K562 (cell line): ENCODE measurements at regions not wholly inside any gene's neighbourhood (a gene's known extent, or its start where the extent isn't known, plus 50 kb on each side); places are given as distances from the start of the nearest gene placed in this dataset.

Experiments
- ADNP ChIP-seq: fragments of 200-800 bp; sonication (Bioruptor generic); IDR thresholded peaks from 2 replicates; pipeline ENCODE4 v1.6.1; 2016; ENCODE audit warnings: missing genetic modification characterization, missing compliant biosample characterization
- BCOR ChIP-seq: fragments of 450-650 bp; IDR thresholded peaks from 2 replicates; pipeline ENCODE4 v1.6.1; 2016
- CBFA2T2 ChIP-seq: fragments of 450-650 bp; conservative IDR thresholded peaks from 2 replicates; pipeline ENCODE4 v1.6.1; 2017; ENCODE audit warnings: mild to moderate bottlenecking
- CREB5 ChIP-seq: fragments of 250-450 bp; sonication (Bioruptor Pico); IDR thresholded peaks from 2 replicates; pipeline ENCODE4 v1.5.0; 2020; ENCODE audit warnings: mild to moderate bottlenecking
- ELF2 ChIP-seq: fragments of 250-450 bp; sonication (Bioruptor Pico); IDR thresholded peaks from 2 replicates; pipeline ENCODE4 v1.5.0; 2021; ENCODE audit warnings: mild to moderate bottlenecking
- ELF4 ChIP-seq: fragments of 450-650 bp; formaldehyde crosslinking; IDR thresholded peaks from 2 replicates; pipeline ENCODE4 v1.4.0; 2022; ENCODE audit warnings: missing genetic modification characterization
- ETS1 ChIP-seq: conservative IDR thresholded peaks from 2 replicates; pipeline ENCODE4 v1.6.1; 2011; ENCODE audit warnings: low read depth, mild to moderate bottlenecking, low read length; ENCODE audit not compliant: control insufficient read depth
- FOXA3 ChIP-seq, 2 experiments: fragments of 450-650 bp in 1 of 2; sonication (generic) in 1 of 2; formaldehyde crosslinking; IDR thresholded peaks in 1 of 2; conservative IDR thresholded peaks in 1 of 2; 2 replicates each; pipeline versions ENCODE4 v1.4.0 to v1.8.0; 2020 to 2022; ENCODE audit warnings: mild to moderate bottlenecking in 2 of 2, missing genetic modification reagents in 1 of 2
- FOXK2 ChIP-seq, 2 experiments: fragments of 450-650 bp; IDR thresholded peaks in 1 of 2; conservative IDR thresholded peaks in 1 of 2; 2 replicates each; pipeline ENCODE4 v1.6.1; 2016; ENCODE audit warnings: low read depth in 2 of 2, mild to moderate bottlenecking in 1 of 2
- FOXM1 ChIP-seq, 2 experiments: fragments of 450-650 bp in 1 of 2; sonication (generic) in 1 of 2; formaldehyde crosslinking in 1 of 2; IDR thresholded peaks; 2 replicates each; pipeline versions ENCODE4 v1.6.1 to v1.9.0; 2017 to 2022; ENCODE audit warnings: low read depth in 2 of 2, mild to moderate bottlenecking in 2 of 2, missing genetic modification reagents in 1 of 2, moderate library complexity in 1 of 2
- LEF1 ChIP-seq: fragments of 450-650 bp; IDR thresholded peaks from 2 replicates; pipeline ENCODE4 v1.6.1; 2016; ENCODE audit warnings: mild to moderate bottlenecking
- MEIS2 ChIP-seq: fragments of 450-650 bp; IDR thresholded peaks from 2 replicates; pipeline ENCODE4 v1.6.1; 2014; ENCODE audit warnings: mild to moderate bottlenecking; ENCODE audit not compliant: partially characterized antibody
- NELFE ChIP-seq: IDR thresholded peaks from 2 replicates; pipeline ENCODE4 v1.6.1; 2011; ENCODE audit warnings: mild to moderate bottlenecking; ENCODE audit not compliant: insufficient read depth, insufficient read length
- NONO ChIP-seq, 2 experiments: fragments of 200-400 bp in 1 of 2; fragments of 450-650 bp in 1 of 2; formaldehyde crosslinking in 1 of 2; IDR thresholded peaks; 2 replicates each; pipeline ENCODE4 v1.6.1; 2017; ENCODE audit warnings: low read depth in 2 of 2, mild to moderate bottlenecking in 2 of 2, moderate library complexity in 2 of 2, low read length in 1 of 2
- SMARCE1 ChIP-seq: fragments of 450-650 bp; IDR thresholded peaks from 2 replicates; pipeline ENCODE4 v1.7.1; 2016; ENCODE audit warnings: mild to moderate bottlenecking
- SRSF9 ChIP-seq: fragments of 200-400 bp; formaldehyde crosslinking; IDR thresholded peaks from 2 replicates; pipeline ENCODE4 v1.6.1; 2017; ENCODE audit warnings: low read depth, low read length, borderline replicate concordance
- TEAD2 ChIP-seq: fragments of 450-650 bp; IDR thresholded peaks from 2 replicates; pipeline ENCODE4 v1.6.1; 2016; ENCODE audit warnings: missing genetic modification characterization, control low read depth, missing compliant biosample characterization
- ZFX ChIP-seq: sonication (generic); formaldehyde crosslinking; IDR thresholded peaks from 2 replicates; pipeline ENCODE4 v1.8.0; 2022; ENCODE audit warnings: mild to moderate bottlenecking, missing genetic modification reagents, moderate library complexity
- ZKSCAN1 ChIP-seq: fragments of 150-350 bp; IDR thresholded peaks from 2 replicates; pipeline ENCODE4 v1.6.1; 2016; ENCODE audit warnings: low read depth, low read length
- ZNF174 ChIP-seq: fragments of 250-450 bp; sonication (Bioruptor Pico); IDR thresholded peaks from 2 replicates; pipeline ENCODE4 v1.4.0; 2020; ENCODE audit warnings: mild to moderate bottlenecking
- ZNF282 ChIP-seq: sonication (generic); formaldehyde crosslinking; IDR thresholded peaks from 2 replicates; pipeline ENCODE4 v1.8.1; 2023; ENCODE audit warnings: missing genetic modification reagents
- ZNF740 ChIP-seq, 3 experiments: fragments of 200-800 bp in 1 of 3; sonication (Bioruptor generic) in 1 of 3; sonication (generic) in 1 of 3; formaldehyde crosslinking in 1 of 3; IDR thresholded peaks; 2 replicates each; pipeline versions ENCODE4 v1.6.1 to v1.8.0; 2016 to 2022; ENCODE audit warnings: mild to moderate bottlenecking in 2 of 3, missing compliant biosample characterization in 2 of 3, missing genetic modification characterization in 2 of 3, missing genetic modification reagents in 1 of 3
- TF ChIP-seq, protein P1 (sequence below): fragments of 250-450 bp; sonication (Bioruptor Pico); IDR thresholded peaks from 2 replicates; pipeline ENCODE4 v1.8.0; 2022; ENCODE audit warnings: moderate library complexity, mild to moderate bottlenecking, inconsistent platforms
- TF ChIP-seq, protein P2 (sequence below), 2 experiments: fragments of 250-450 bp in 1 of 2; fragments of 450-650 bp in 1 of 2; sonication (Bioruptor Pico) in 1 of 2; IDR thresholded peaks; 2 replicates each; pipeline versions ENCODE4 v1.6.1 to v1.8.0; 2016 to 2021; ENCODE audit warnings: mild to moderate bottlenecking in 2 of 2, moderate library complexity in 2 of 2, missing compliant biosample characterization in 1 of 2, missing genetic modification characterization in 1 of 2

DNA sequence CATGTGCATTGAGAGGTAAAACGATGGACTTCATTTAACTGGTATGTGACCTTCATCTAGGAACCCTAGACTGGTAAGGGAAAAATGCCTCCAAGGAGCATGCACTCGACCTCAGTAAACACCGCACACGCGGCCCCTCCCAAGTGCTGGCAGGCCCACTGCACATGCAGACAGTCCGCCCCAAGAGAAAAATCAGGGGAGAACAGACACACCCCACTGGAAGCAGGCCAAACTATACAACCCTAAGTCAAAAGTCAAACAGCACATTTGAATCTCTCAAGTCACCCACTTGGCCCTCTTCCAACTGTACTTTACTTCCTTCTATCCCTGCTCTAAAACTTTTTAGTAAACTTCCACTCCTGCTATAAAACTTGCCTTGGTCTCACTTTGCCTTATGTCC, 250.1 kb upstream of the HES1 start (continued):
- TF ChIP-seq CREB5 (CRISPR knock-in tag) (no peak), ZKSCAN1 (no peak), FOXA3 (CRISPR knock-in tag; conservative IDR thresholded peaks at IDR 0.05 in 1 of 2, IDR thresholded peaks at IDR 0.05 in 1 of 2) (peak in 1 of 2 experiments; percentile 55; a peak in 2 of 4 replicates), ADNP (tag) (0 out of 2 replicates have a peak, but pooled peaks have one; percentile 3), ZNF174 (no peak), LEF1 (0 out of 2 replicates have a peak, but pooled peaks have one; percentile 13), ELF2 (CRISPR knock-in tag) (no peak), FOXM1 (IDR thresholded peaks at IDR 0.05; ENCODE audit: low read depth) (no peak), FOXM1 (CRISPR knock-in tag; IDR thresholded peaks at IDR 0.05; ENCODE audit: low read depth) (no peak), SRSF9 (no peak), NELFE (no peak), BCOR (no peak), NONO (IDR thresholded peaks at IDR 0.05; ENCODE audit: low read depth in 2 of 2, low read length in 1 of 2) (no peak), TEAD2 (no peak), ZFX (CRISPR knock-in tag) (no peak; the same call in 1 of the 2 replicates), CBFA2T2 (peak; percentile 72), ZNF740 (CRISPR knock-in tag; IDR thresholded peaks at IDR 0.05) (no peak), ZNF740 (tag; IDR thresholded peaks at IDR 0.05) (no peak), FOXK2 (conservative IDR thresholded peaks at IDR 0.05 in 1 of 2, IDR thresholded peaks at IDR 0.05 in 1 of 2; ENCODE audit: low read depth in 2 of 2) (peak in 1 of 2 experiments; percentile 70; a peak in 2 of 4 replicates), ELF4 (CRISPR knock-in tag) (no peak), ETS1 (no peak), MEIS2 (peak; percentile 28), ZNF282 (CRISPR knock-in tag) (no peak), SMARCE1 (peak; percentile 59; the same call in 1 of the 2 replicates)
- TF ChIP-seq, protein P1, sequence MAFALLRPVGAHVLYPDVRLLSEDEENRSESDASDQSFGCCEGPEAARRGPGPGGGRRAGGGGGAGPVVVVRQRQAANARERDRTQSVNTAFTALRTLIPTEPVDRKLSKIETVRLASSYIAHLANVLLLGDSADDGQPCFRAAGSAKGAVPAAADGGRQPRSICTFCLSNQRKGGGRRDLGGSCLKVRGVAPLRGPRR (CRISPR knock-in tag), result no peak
- TF ChIP-seq, protein P2, sequence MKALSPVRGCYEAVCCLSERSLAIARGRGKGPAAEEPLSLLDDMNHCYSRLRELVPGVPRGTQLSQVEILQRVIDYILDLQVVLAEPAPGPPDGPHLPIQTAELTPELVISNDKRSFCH (CRISPR knock-in tag; IDR thresholded peaks at IDR 0.05), result no peak
- TF ChIP-seq, protein P2 (tag; IDR thresholded peaks at IDR 0.05), result no peak
